ENCODE measurements at regions not wholly inside any gene's neighbourhood (a gene's known extent, or its start where the extent isn't known, plus 50 kb on each side); places are given as distances from the start of the nearest gene placed in this dataset.

GRCh38 chr7:117955046-117955445 lies 81.8 kb upstream of the CTTNBP2 start:
- no peaks in the 10 kb centered on the region for H3K36me3 Mint-ChIP-seq (ENCODE audit: low read depth)
- no peak overlapping the region for H3K27ac Mint-ChIP-seq
- no peaks in the 10 kb centered on the region for H3K9me3 Mint-ChIP-seq
- DNase-seq (ENCODE audit: low spot score), result no peak
- intact Hi-C loops (cut with micrococcal nuclease), result no loop called here
- H3K4me3 Mint-ChIP-seq (ENCODE audit: low read depth), result no peak overlapping the region
- H3K27me3 Mint-ChIP-seq (ENCODE audit: low read depth), result peaks cover 1% of the 10 kb centered on the region
- no peaks in the 10 kb centered on the region for H3K4me1 Mint-ChIP-seq (ENCODE audit: low read depth)

DNA sequence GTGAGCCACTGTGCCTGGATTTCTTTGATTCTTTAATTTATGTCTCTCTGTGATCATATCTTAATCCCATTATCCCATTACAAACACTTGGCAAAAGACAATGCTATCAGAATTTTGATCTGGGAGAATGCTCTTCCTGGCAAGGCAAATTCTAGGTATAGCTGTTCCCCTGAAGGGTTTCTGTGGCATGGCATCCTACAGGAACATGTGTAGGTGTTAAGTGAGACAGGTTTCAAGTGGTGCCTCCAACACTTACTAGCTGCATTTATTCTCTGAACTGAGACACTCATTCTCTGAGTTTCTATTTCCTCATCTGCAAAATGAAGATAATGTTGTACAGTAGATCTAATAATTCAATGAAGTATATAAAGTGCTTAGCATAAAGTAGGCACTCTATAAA lies 87.1 kb upstream of the CTTNBP2 start:
- intact Hi-C loops (cut with micrococcal nuclease), result no loop called here
- Mint-ChIP-seq H3K4me1 (ENCODE audit: low read depth) (no peaks in the 10 kb centered on the region), H3K9me3 (no peaks in the 10 kb centered on the region), H3K27me3 (ENCODE audit: low read depth) (no peaks in the 10 kb centered on the region), H3K27ac (no peak overlapping the region), H3K36me3 (ENCODE audit: low read depth) (no peaks in the 10 kb centered on the region), H3K4me3 (ENCODE audit: low read depth) (no peak overlapping the region)
- DNase-seq (ENCODE audit: low spot score), result no peak

- no peaks in the 10 kb centered on the region for H3K9me3 Mint-ChIP-seq
- no peaks in the 10 kb centered on the region for H3K36me3 Mint-ChIP-seq (ENCODE audit: low read depth)
- no peak for DNase-seq (ENCODE audit: low spot score)
- no peaks in the 10 kb centered on the region for H3K4me1 Mint-ChIP-seq (ENCODE audit: low read depth)
- H3K4me3 Mint-ChIP-seq (ENCODE audit: low read depth), result no peak overlapping the region
- no peak overlapping the region for H3K27ac Mint-ChIP-seq
- no peaks in the 10 kb centered on the region for H3K27me3 Mint-ChIP-seq (ENCODE audit: low read depth)
- intact Hi-C loops (cut with micrococcal nuclease), result no loop called here
These were observed 88.0 kb upstream of the CTTNBP2 start for GRCh38 chr7:117961235-117961634.

DNA sequence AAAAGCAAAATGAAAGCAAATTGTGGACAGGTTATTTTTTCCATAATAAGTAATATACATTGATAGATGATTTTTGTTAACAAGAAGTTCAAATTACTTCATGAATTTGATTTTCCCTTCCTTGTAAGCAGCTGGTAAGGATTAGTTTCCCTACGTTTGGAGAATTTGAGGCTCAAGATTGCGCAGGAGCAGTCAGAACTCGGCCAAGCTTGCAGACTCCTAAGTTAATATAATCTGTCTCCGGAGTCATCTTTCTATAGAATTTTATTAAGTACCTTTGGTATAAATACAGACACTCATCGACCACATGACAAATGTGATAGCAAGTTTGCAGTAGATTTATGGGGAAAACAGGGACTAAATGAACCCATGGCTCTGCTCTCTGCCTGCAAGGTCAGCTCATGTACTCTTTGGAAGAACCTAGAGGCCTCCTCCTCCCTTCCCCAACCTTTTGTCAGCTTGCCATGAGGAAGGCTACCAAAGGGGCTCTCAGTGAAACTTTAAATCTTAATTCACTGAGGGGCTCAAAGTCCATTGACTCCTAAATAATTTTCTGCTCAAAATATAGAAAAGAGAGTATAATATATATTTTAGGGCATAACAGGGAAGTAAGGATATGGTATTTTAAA lies 89.2 kb upstream of the CTTNBP2 start:
- Mint-ChIP-seq H3K4me3 (ENCODE audit: low read depth) (no peak overlapping the region), H3K27ac (no peak overlapping the region), H3K27me3 (ENCODE audit: low read depth) (no peaks in the 10 kb centered on the region), H3K4me1 (ENCODE audit: low read depth) (no peaks in the 10 kb centered on the region), H3K36me3 (ENCODE audit: low read depth) (no peaks in the 10 kb centered on the region), H3K9me3 (no peaks in the 10 kb centered on the region)
- no peak for DNase-seq (ENCODE audit: low spot score)
- intact Hi-C loops (cut with micrococcal nuclease), result no loop called here

- DNase-seq (ENCODE audit: low spot score), result no peak
- H3K36me3 Mint-ChIP-seq (ENCODE audit: low read depth), result no peaks in the 10 kb centered on the region
- no peaks in the 10 kb centered on the region for H3K9me3 Mint-ChIP-seq
- intact Hi-C loops (cut with micrococcal nuclease), result no loop called here
- H3K4me3 Mint-ChIP-seq (ENCODE audit: low read depth), result no peak overlapping the region
- no peaks in the 10 kb centered on the region for H3K27me3 Mint-ChIP-seq (ENCODE audit: low read depth)
- no peaks in the 10 kb centered on the region for H3K4me1 Mint-ChIP-seq (ENCODE audit: low read depth)
- no peak overlapping the region for H3K27ac Mint-ChIP-seq
These were observed 90.3 kb upstream of the CTTNBP2 start for GRCh38 chr7:117963264-117964197.

DNA sequence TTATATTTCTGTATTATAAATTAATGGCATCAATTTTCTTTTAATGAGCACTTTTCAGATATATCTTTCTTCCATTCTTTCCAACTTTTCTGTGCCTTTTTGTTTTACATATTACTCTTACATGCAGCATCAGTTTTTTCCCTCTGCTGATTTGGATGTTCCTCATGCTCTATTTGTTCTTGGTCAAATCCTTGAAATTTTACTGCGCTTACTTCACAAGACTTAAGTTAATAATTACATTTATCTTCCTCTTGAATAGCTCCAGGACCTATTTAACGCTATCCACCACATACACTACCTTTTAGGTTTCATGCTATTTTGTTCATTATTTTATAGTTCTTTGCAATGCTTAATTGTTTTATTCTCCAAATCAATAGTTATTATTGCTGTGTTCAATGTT lies 97.6 kb upstream of the CTTNBP2 start:
- H3K4me3 Mint-ChIP-seq (ENCODE audit: low read depth), result no peak overlapping the region
- H3K4me1 Mint-ChIP-seq (ENCODE audit: low read depth), result no peaks in the 10 kb centered on the region
- no peaks in the 10 kb centered on the region for H3K9me3 Mint-ChIP-seq
- no peak for DNase-seq (ENCODE audit: low spot score)
- intact Hi-C loops (cut with micrococcal nuclease), result no loop called here
- no peak overlapping the region for H3K27ac Mint-ChIP-seq
- no peaks in the 10 kb centered on the region for H3K27me3 Mint-ChIP-seq (ENCODE audit: low read depth)
- no peaks in the 10 kb centered on the region for H3K36me3 Mint-ChIP-seq (ENCODE audit: low read depth)

- Mint-ChIP-seq H3K36me3 (ENCODE audit: low read depth) (no peaks in the 10 kb centered on the region), H3K27ac (no peak overlapping the region), H3K9me3 (no peaks in the 10 kb centered on the region)
These were observed 98.5 kb upstream of the CTTNBP2 start for GRCh38 chr7:117971556-117972244.

GRCh38 chr7:117972606-117973005 lies 99.4 kb upstream of the CTTNBP2 start:
- no peaks in the 10 kb centered on the region for H3K27me3 Mint-ChIP-seq (ENCODE audit: low read depth)
- no peaks in the 10 kb centered on the region for H3K36me3 Mint-ChIP-seq (ENCODE audit: low read depth)
- intact Hi-C loops (cut with micrococcal nuclease), result no loop called here
- DNase-seq (ENCODE audit: low spot score), result no peak
- H3K9me3 Mint-ChIP-seq, result no peaks in the 10 kb centered on the region
- H3K27ac Mint-ChIP-seq, result no peak overlapping the region
- no peak overlapping the region for H3K4me3 Mint-ChIP-seq (ENCODE audit: low read depth)
- no peaks in the 10 kb centered on the region for H3K4me1 Mint-ChIP-seq (ENCODE audit: low read depth)

More at GRCh38 chr7:117971556-117972244, 98.5 kb upstream of the CTTNBP2 start:
- Mint-ChIP-seq H3K4me3 (ENCODE audit: low read depth) (no peak overlapping the region), H3K27me3 (ENCODE audit: low read depth) (no peaks in the 10 kb centered on the region), H3K4me1 (ENCODE audit: low read depth) (no peaks in the 10 kb centered on the region)
- intact Hi-C loops (cut with micrococcal nuclease), result no loop called here
- DNase-seq (ENCODE audit: low spot score), result no peak

- Mint-ChIP-seq H3K27me3 (ENCODE audit: low read depth) (no peaks in the 10 kb centered on the region), H3K27ac (no peak overlapping the region), H3K9me3 (no peaks in the 10 kb centered on the region), H3K4me3 (ENCODE audit: low read depth) (no peak overlapping the region), H3K4me1 (ENCODE audit: low read depth) (no peaks in the 10 kb centered on the region), H3K36me3 (ENCODE audit: low read depth) (no peaks in the 10 kb centered on the region)
- no peak for DNase-seq (ENCODE audit: low spot score)
- intact Hi-C loops (cut with micrococcal nuclease), result no loop called here
These were observed 100.7 kb upstream of the CTTNBP2 start for GRCh38 chr7:117973975-117974374.

- intact Hi-C loops (cut with micrococcal nuclease), result no loop called here
- H3K27ac Mint-ChIP-seq, result no peak overlapping the region
- H3K4me1 Mint-ChIP-seq (ENCODE audit: low read depth), result no peaks in the 10 kb centered on the region
- no peak for DNase-seq (ENCODE audit: low spot score)
- H3K36me3 Mint-ChIP-seq (ENCODE audit: low read depth), result no peaks in the 10 kb centered on the region
- no peaks in the 10 kb centered on the region for H3K9me3 Mint-ChIP-seq
- no peak overlapping the region for H3K4me3 Mint-ChIP-seq (ENCODE audit: low read depth)
- H3K27me3 Mint-ChIP-seq (ENCODE audit: low read depth), result no peaks in the 10 kb centered on the region
These were observed 101.7 kb upstream of the CTTNBP2 start for GRCh38 chr7:117974891-117975290.

DNA sequence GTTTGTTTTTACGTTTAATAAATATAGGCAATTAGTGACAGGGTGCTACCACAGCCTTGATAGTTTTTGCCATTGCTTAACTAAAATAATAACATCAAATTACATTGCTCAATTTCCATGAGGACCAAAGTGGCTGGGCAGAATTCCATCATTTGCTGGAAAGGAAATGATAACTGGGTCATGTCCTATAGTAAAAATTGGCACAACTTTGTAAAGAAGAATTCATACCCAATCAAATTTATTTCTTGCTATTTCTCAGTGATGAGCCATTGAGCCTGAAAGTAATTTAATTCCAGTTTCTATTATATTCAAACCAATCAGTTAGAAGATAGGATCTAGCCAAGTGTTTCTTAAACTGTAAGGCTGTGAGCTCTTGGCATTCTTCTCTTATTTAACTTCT lies 102.2 kb upstream of the CTTNBP2 start:
- H3K9me3 Mint-ChIP-seq, result no peaks in the 10 kb centered on the region
- no peak overlapping the region for H3K27ac Mint-ChIP-seq
- no peak overlapping the region for H3K4me3 Mint-ChIP-seq (ENCODE audit: low read depth)
- H3K4me1 Mint-ChIP-seq (ENCODE audit: low read depth), result no peaks in the 10 kb centered on the region
- intact Hi-C loops (cut with micrococcal nuclease), result no loop called here
- no peaks in the 10 kb centered on the region for H3K27me3 Mint-ChIP-seq (ENCODE audit: low read depth)
- no peaks in the 10 kb centered on the region for H3K36me3 Mint-ChIP-seq (ENCODE audit: low read depth)
- DNase-seq (ENCODE audit: low spot score), result no peak

DNA sequence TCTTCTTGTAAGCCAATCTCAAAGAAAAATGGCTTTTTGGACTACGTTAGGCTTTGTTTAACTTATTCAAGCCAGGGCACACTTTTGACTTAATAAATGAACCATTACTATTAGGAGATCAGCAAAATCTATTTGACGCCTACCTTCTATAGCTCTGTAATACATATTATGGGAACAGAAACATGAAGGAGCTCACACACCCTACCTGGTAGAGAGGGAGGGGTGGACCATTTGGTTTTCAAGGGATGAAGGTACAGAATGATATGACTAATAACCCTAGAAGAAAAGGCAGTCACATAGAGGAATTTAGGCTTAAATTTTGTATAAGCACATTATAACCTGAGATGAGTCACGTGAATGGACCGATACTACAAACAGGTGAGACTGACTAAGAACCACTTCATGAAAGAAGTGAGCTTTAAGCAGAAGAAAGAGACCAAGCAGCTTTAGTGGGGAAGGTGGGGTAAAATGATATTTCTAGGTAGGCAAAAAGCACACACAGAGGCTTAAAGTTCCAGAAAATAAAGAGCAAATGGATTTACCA lies 106.8 kb upstream of the CTTNBP2 start:
- intact Hi-C loops (cut with micrococcal nuclease), result no loop called here
- Mint-ChIP-seq H3K27ac (no peak overlapping the region), H3K36me3 (ENCODE audit: low read depth) (no peaks in the 10 kb centered on the region), H3K4me1 (ENCODE audit: low read depth) (no peaks in the 10 kb centered on the region), H3K9me3 (no peaks in the 10 kb centered on the region), H3K27me3 (ENCODE audit: low read depth) (no peaks in the 10 kb centered on the region), H3K4me3 (ENCODE audit: low read depth) (no peak overlapping the region)
- DNase-seq (ENCODE audit: low spot score), result no peak
